Hepatic stellate cell (primary cell): ENCODE measurements at regions not wholly inside any gene's neighbourhood (a gene's known extent, or its start where the extent isn't known, plus 50 kb on each side); places are given as distances from the start of the nearest gene placed in this dataset.

Source experiments
- DNase-seq: peaks from one replicate; pipeline ENCODE4 v3.0.0; 2011; ENCODE audit warnings: low spot score

GRCh38 chr5:30051976-30052375 is 1141.5 kb upstream of the CDH6 start:
- no peak for DNase-seq

- DNase-seq = no peak
These were observed 1143.2 kb upstream of the CDH6 start for GRCh38 chr5:30050056-30050815.

GRCh38 chr5:30042677-30043076 is 1150.8 kb upstream of the CDH6 start:
- no peak for DNase-seq

- DNase-seq = no peak
These were observed 1151.6 kb upstream of the CDH6 start for GRCh38 chr5:30041831-30042385.

GRCh38 chr5:30041291-30041690 is 1152.2 kb upstream of the CDH6 start:
- DNase-seq = no peak

GRCh38 chr5:30040488-30041118 is 1152.9 kb upstream of the CDH6 start:
- peak; percentile 8 for DNase-seq

- DNase-seq = no peak
These were observed 1154.1 kb upstream of the CDH6 start for GRCh38 chr5:30039379-30039778.

GRCh38 chr5:30034870-30035269 is 1158.6 kb upstream of the CDH6 start:
- no peak for DNase-seq

- DNase-seq = no peak
These were observed 1163.4 kb upstream of the CDH6 start for GRCh38 chr5:30030101-30030500.

- DNase-seq = no peak
These were observed 1191.7 kb upstream of the CDH6 start for GRCh38 chr5:30001826-30002225.

- no peak for DNase-seq
These were observed 1193.3 kb upstream of the CDH6 start for GRCh38 chr5:30000231-30000630.

- no peak for DNase-seq
These were observed 1198.3 kb upstream of the CDH6 start for GRCh38 chr5:29995154-29995553.

GRCh38 chr5:29994519-29994918 is 1199.0 kb upstream of the CDH6 start:
- DNase-seq = no peak

- DNase-seq = no peak
These were observed 1200.2 kb upstream of the CDH6 start for GRCh38 chr5:29993286-29993685.

- DNase-seq = no peak
These were observed 1201.2 kb upstream of the CDH6 start for GRCh38 chr5:29992248-29992647.

- DNase-seq = no peak
These were observed 1202.8 kb upstream of the CDH6 start for GRCh38 chr5:29990681-29991080.

GRCh38 chr5:29984156-29984540 is 1209.3 kb upstream of the CDH6 start:
- no peak for DNase-seq

- DNase-seq = no peak
These were observed 1209.8 kb upstream of the CDH6 start for GRCh38 chr5:29983528-29984155.

- no peak for DNase-seq
These were observed 1211.0 kb upstream of the CDH6 start for GRCh38 chr5:29982457-29982856.

GRCh38 chr5:29972597-29972996 is 1220.9 kb upstream of the CDH6 start:
- DNase-seq = no peak

GRCh38 chr5:29963956-29964355 is 1229.5 kb upstream of the CDH6 start:
- no peak for DNase-seq

GRCh38 chr5:29960323-29960722 is 1233.2 kb upstream of the CDH6 start:
- DNase-seq = no peak
